ENCODE measurements at regions not wholly inside any gene's neighbourhood (a gene's known extent, or its start where the extent isn't known, plus 50 kb on each side); places are given as distances from the start of the nearest gene placed in this dataset.

DNA sequence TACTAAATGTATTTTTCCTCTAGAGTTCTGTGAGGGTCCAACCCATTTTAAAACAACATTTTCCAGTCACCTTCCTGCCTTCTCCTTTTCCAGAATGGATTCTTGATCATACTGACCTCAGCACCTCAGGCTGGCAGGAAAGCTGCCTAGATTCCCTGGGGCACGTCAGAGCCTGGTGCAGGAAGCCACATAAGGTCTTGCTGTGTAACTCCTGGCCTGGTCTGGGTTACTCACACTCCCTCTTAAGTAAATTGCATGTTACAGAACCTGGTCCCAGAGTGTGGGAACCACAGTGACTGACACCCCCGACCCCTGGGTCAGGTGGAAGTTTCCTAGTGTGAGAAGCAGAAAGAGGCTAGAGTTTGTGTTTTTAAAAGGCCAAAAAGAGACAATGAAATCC is 209.8 kb downstream of the SPTSSA start:
- TF ChIP-seq KLF9 (CRISPR knock-in tag; IDR thresholded peaks at IDR 0.05; ENCODE audit: low read depth) = no peak
- no peak for TF ChIP-seq GTF2F1 (IDR thresholded peaks at IDR 0.05; ENCODE audit: low read length)
- TF ChIP-seq EZH2 (conservative IDR thresholded peaks at IDR 0.05; ENCODE audit: low read depth, low read length) = no peak

Measured in HepG2 (cell line).